KG1 (cell line): ENCODE measurements at regions not wholly inside any gene's neighbourhood (a gene's known extent, or its start where the extent isn't known, plus 50 kb on each side); places are given as distances from the start of the nearest gene placed in this dataset.
"Not testable (repeated sequence)": the region's sequence is repeated elsewhere in the genome, so short reads cannot be mapped to it uniquely, and the experiment has no call there.

Experiments
- DNase-seq: peaks from one replicate; lab custom pipeline; 2025; lab: John Stamatoyannopoulos, UW

- DNase-seq: no peak
These were observed 120.5 kb downstream of the PHETA1 start for GRCh38 chr12:111248236-111249017.

- no peak for DNase-seq
These were observed 121.7 kb downstream of the PHETA1 start for GRCh38 chr12:111247083-111247783.

GRCh38 chr12:111246477-111247011, 122.4 kb downstream of the PHETA1 start:
- no peak for DNase-seq

GRCh38 chr12:111245701-111246476, 123.0 kb downstream of the PHETA1 start:
- no peak for DNase-seq

GRCh38 chr12:111244673-111245072, 124.2 kb downstream of the PHETA1 start:
- no peak for DNase-seq

GRCh38 chr12:111242817-111243216, 126.1 kb downstream of the PHETA1 start:
- DNase-seq: not testable (repeated sequence)

- DNase-seq: no peak
These were observed 126.7 kb downstream of the PHETA1 start for GRCh38 chr12:111242184-111242583.

GRCh38 chr12:111240374-111240773, 128.5 kb downstream of the PHETA1 start:
- DNase-seq: no peak

GRCh38 chr12:111239235-111239634, 129.7 kb downstream of the PHETA1 start:
- DNase-seq: no peak

- DNase-seq: no peak
These were observed 130.7 kb downstream of the PHETA1 start for GRCh38 chr12:111238075-111238734.

- DNase-seq: not testable (repeated sequence)
These were observed 134.4 kb downstream of the PHETA1 start for GRCh38 chr12:111234491-111234890.

- no peak for DNase-seq
These were observed 135.1 kb downstream of the PHETA1 start for GRCh38 chr12:111233786-111234185.

GRCh38 chr12:111230649-111231048, 138.2 kb downstream of the PHETA1 start:
- no peak for DNase-seq

GRCh38 chr12:111228916-111229666, 139.8 kb downstream of the PHETA1 start:
- DNase-seq: no peak

- no peak for DNase-seq
These were observed 141.1 kb downstream of the PHETA1 start for GRCh38 chr12:111227476-111228420.

- no peak for DNase-seq
These were observed 142.2 kb downstream of the PHETA1 start for GRCh38 chr12:111226680-111227079.

- no peak for DNase-seq
These were observed 143.6 kb downstream of the PHETA1 start for GRCh38 chr12:111225307-111225706.

- DNase-seq: no peak
These were observed 144.5 kb downstream of the PHETA1 start for GRCh38 chr12:111224186-111225066.

GRCh38 chr12:111222523-111222922, 146.4 kb downstream of the PHETA1 start:
- no peak for DNase-seq
